Stimulated activated naive B cell treated with anti-CD40 and anti-IgM and Interleukin-4, amounts not matched to agents 10 μg/mL and 1 μg/mL and 100 μg/mL, for 72 hours (primary cell): ENCODE measurements at regions not wholly inside any gene's neighbourhood (a gene's known extent, or its start where the extent isn't known, plus 50 kb on each side); places are given as distances from the start of the nearest gene placed in this dataset.

ENCODE experiments used
- ATAC-seq, 2 donors: fragments of 150-1000 bp; cut with Tn5 transposase; replicated peaks; 2 replicates each; pipeline ENCODE4 v1.10.0; 2021; ENCODE audit warnings: moderate library complexity in 1 of 2
- DNase-seq: peaks from one replicate; pipeline ENCODE4 v3.0.0; 2021
- H3K27ac Mint-ChIP-seq: one replicate; pipeline ENCODE4 v1.8.0; 2022; ENCODE audit warnings: mild to moderate bottlenecking, mixed read lengths
- H3K27me3 Mint-ChIP-seq, 2 donors: one replicate each; pipeline ENCODE4 v1.8.0; 2022; ENCODE audit warnings: mixed read lengths in 2 of 2
- H3K36me3 Mint-ChIP-seq, 2 donors: one replicate each; pipeline ENCODE4 v1.8.0; 2022; ENCODE audit warnings: mixed read lengths in 2 of 2, mild to moderate bottlenecking in 1 of 2
- H3K4me1 Mint-ChIP-seq, 2 donors: one replicate each; pipeline ENCODE4 v1.8.0; 2022; ENCODE audit warnings: mixed read lengths in 2 of 2, mild to moderate bottlenecking in 1 of 2
- H3K4me3 Mint-ChIP-seq, 2 donors: one replicate each; pipeline ENCODE4 v1.8.0; 2022; ENCODE audit warnings: mild to moderate bottlenecking in 2 of 2, mixed read lengths in 2 of 2, moderate library complexity in 1 of 2
- H3K9me3 Mint-ChIP-seq, 2 donors: one replicate each; pipeline ENCODE4 v1.8.0; 2022; ENCODE audit warnings: mixed read lengths in 2 of 2, mild to moderate bottlenecking in 1 of 2

- Mint-ChIP-seq H3K27me3 (peaks cover 0 to 6% of the 10 kb centered on the region in 2 donors), H3K4me3 (no peak overlapping the region), H3K36me3 (no peaks in the 10 kb centered on the region), H3K9me3 (no peaks in the 10 kb centered on the region), H3K4me1 (no peaks in the 10 kb centered on the region), H3K27ac (no peak overlapping the region)
- DNase-seq (no peak), ATAC-seq (no peak)
Measured at GRCh38 chr2:157149270-157149669, 108.2 kb upstream of the GALNT5 start.

DNA sequence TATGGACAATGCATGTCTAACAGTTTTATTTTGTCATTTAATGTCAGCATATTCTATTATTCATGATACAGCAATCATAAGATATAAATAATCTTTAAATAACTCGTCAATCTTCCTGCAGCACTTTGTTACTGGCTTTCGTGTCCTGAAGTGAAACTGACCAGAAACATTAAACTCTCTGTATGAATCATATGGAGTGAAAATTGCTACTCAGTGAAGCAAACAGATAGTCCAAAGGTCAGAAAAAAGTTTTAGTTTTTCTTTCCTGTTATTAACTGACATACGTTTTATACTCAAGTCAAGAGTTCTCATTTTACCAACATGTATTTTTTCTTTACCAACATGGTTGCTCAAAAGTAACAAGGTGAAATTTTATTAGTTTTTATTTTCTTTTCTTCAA is 106.8 kb upstream of the GALNT5 start:
- Mint-ChIP-seq H3K27ac (no peak overlapping the region), H3K27me3 (peaks cover 0 to 3% of the 10 kb centered on the region in 2 donors), H3K36me3 (no peaks in the 10 kb centered on the region), H3K4me1 (no peaks in the 10 kb centered on the region), H3K4me3 (no peak overlapping the region), H3K9me3 (no peaks in the 10 kb centered on the region)
- ATAC-seq (no peak), DNase-seq (no peak)

- Mint-ChIP-seq H3K4me3 (no peak overlapping the region), H3K27me3 (peaks cover 0 to 3% of the 10 kb centered on the region in 2 donors), H3K4me1 (no peaks in the 10 kb centered on the region), H3K9me3 (peaks cover 0 to 3% of the 10 kb centered on the region in 2 donors), H3K27ac (no peak overlapping the region), H3K36me3 (no peaks in the 10 kb centered on the region)
- ATAC-seq (no peak), DNase-seq (no peak)
Measured at GRCh38 chr2:157152362-157152761, 105.1 kb upstream of the GALNT5 start.

DNA sequence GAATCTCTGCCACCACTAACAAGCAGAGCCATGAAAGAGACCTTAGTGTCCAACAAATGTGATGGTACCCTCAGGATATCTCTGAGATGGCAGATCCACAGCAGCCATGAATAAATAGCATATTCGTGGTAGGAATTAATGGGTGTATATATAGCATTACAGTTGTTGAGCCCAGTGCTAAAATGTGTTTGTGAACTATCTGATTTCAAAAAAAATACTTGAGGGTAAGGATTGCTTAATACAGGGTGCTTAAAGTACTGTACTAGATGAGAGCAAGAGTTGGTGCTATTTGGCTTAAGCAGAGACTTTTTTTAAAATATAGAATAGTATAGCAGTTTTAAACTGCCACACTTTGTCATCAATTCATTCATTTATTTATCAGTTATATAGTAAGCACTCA is 101.5 kb upstream of the GALNT5 start:
- no peaks in the 10 kb centered on the region for H3K27me3 Mint-ChIP-seq
- ATAC-seq (no peak), DNase-seq (no peak)
- H3K36me3 Mint-ChIP-seq = no peaks in the 10 kb centered on the region
- H3K4me3 Mint-ChIP-seq = no peak overlapping the region
- H3K4me1 Mint-ChIP-seq = no peaks in the 10 kb centered on the region
- peaks cover 0 to 3% of the 10 kb centered on the region in 2 donors for H3K9me3 Mint-ChIP-seq
- no peak overlapping the region for H3K27ac Mint-ChIP-seq

- DNase-seq = no peak
- no peaks in the 10 kb centered on the region for H3K4me1 Mint-ChIP-seq
Measured at GRCh38 chr2:157158111-157158510, 99.4 kb upstream of the GALNT5 start.

GRCh38 chr2:157159221-157159934 is 98.1 kb upstream of the GALNT5 start:
- Mint-ChIP-seq H3K9me3 (peaks cover 3 to 7% of the 10 kb centered on the region in 2 donors), H3K4me3 (no peak overlapping the region), H3K36me3 (no peaks in the 10 kb centered on the region), H3K27ac (no peak overlapping the region), H3K4me1 (no peaks in the 10 kb centered on the region), H3K27me3 (no peaks in the 10 kb centered on the region)
- DNase-seq (no peak), ATAC-seq (no peak)

More at GRCh38 chr2:157158111-157158510, 99.4 kb upstream of the GALNT5 start:
- Mint-ChIP-seq H3K4me3 (no peak overlapping the region), H3K9me3 (peaks cover 0 to 3% of the 10 kb centered on the region in 2 donors), H3K36me3 (no peaks in the 10 kb centered on the region), H3K27ac (no peak overlapping the region), H3K27me3 (no peaks in the 10 kb centered on the region)
- no peak for ATAC-seq

GRCh38 chr2:157160111-157160510 is 97.4 kb upstream of the GALNT5 start:
- Mint-ChIP-seq H3K4me3 (no peak overlapping the region), H3K27ac (no peak overlapping the region), H3K27me3 (no peaks in the 10 kb centered on the region), H3K36me3 (no peaks in the 10 kb centered on the region), H3K9me3 (peaks cover 5 to 7% of the 10 kb centered on the region in 2 donors), H3K4me1 (no peaks in the 10 kb centered on the region)
- DNase-seq (no peak), ATAC-seq (no peak)

- no peaks in the 10 kb centered on the region for H3K4me1 Mint-ChIP-seq
- no peak overlapping the region for H3K4me3 Mint-ChIP-seq
- no peak overlapping the region for H3K27ac Mint-ChIP-seq
- H3K9me3 Mint-ChIP-seq = peaks cover 2 to 7% of the 10 kb centered on the region in 2 donors
- H3K27me3 Mint-ChIP-seq = no peaks in the 10 kb centered on the region
- no peaks in the 10 kb centered on the region for H3K36me3 Mint-ChIP-seq
- DNase-seq = no peak
- no peak for ATAC-seq
Measured at GRCh38 chr2:157164370-157164769, 93.1 kb upstream of the GALNT5 start.

- Mint-ChIP-seq H3K9me3 (peaks cover 4 to 7% of the 10 kb centered on the region in 2 donors), H3K36me3 (no peaks in the 10 kb centered on the region)
Measured at GRCh38 chr2:157164891-157165290, 92.6 kb upstream of the GALNT5 start.

GRCh38 chr2:157168501-157168900 is 89.0 kb upstream of the GALNT5 start:
- Mint-ChIP-seq H3K27me3 (peaks cover 0 to 6% of the 10 kb centered on the region in 2 donors), H3K4me1 (no peaks in the 10 kb centered on the region), H3K36me3 (no peaks in the 10 kb centered on the region), H3K9me3 (peaks cover 5 to 6% of the 10 kb centered on the region in 2 donors), H3K27ac (no peak overlapping the region), H3K4me3 (no peak overlapping the region)
- ATAC-seq (no peak), DNase-seq (no peak)

More at GRCh38 chr2:157164891-157165290, 92.6 kb upstream of the GALNT5 start:
- Mint-ChIP-seq H3K4me3 (no peak overlapping the region), H3K4me1 (no peaks in the 10 kb centered on the region), H3K27me3 (peaks cover 0 to 4% of the 10 kb centered on the region in 2 donors), H3K27ac (no peak overlapping the region)
- ATAC-seq = no peak
- no peak for DNase-seq

DNA sequence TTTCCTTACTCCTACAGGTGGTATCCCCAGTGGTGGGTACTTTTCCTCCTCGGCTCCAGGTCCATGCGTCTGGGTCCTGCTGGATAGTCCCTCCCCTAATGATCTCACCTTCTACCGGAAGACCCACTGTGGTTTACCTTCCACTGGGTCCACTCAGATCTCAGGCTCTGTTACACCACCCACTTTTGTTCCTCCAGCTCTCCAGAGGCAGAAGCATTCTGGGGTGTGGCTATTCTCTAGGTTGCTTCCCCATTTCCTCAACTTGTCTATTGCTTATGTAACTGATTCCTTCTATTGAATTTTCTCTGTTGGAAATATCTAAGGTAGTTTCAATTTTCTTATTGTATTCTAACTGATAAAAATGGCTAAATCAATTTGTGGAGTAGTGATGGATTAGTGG is 87.6 kb upstream of the GALNT5 start:
- H3K9me3 Mint-ChIP-seq = peaks cover 0 to 3% of the 10 kb centered on the region in 2 donors
- no peak for ATAC-seq
- H3K4me1 Mint-ChIP-seq = no peaks in the 10 kb centered on the region
- no peaks in the 10 kb centered on the region for H3K36me3 Mint-ChIP-seq
- peaks cover 0 to 6% of the 10 kb centered on the region in 2 donors for H3K27me3 Mint-ChIP-seq
- no peak overlapping the region for H3K4me3 Mint-ChIP-seq
- no peak for DNase-seq
- no peak overlapping the region for H3K27ac Mint-ChIP-seq

GRCh38 chr2:157170299-157170698 is 87.2 kb upstream of the GALNT5 start:
- ATAC-seq (no peak), DNase-seq (no peak)
- H3K27ac Mint-ChIP-seq = no peak overlapping the region
- no peaks in the 10 kb centered on the region for H3K36me3 Mint-ChIP-seq
- no peaks in the 10 kb centered on the region for H3K4me1 Mint-ChIP-seq
- peaks cover 0 to 6% of the 10 kb centered on the region in 2 donors for H3K27me3 Mint-ChIP-seq
- H3K9me3 Mint-ChIP-seq = peaks cover 0 to 3% of the 10 kb centered on the region in 2 donors
- no peak overlapping the region for H3K4me3 Mint-ChIP-seq

- Mint-ChIP-seq H3K27me3 (peaks cover 0 to 6% of the 10 kb centered on the region in 2 donors), H3K9me3 (peaks cover 4 to 5% of the 10 kb centered on the region in 2 donors), H3K4me3 (no peak overlapping the region), H3K4me1 (no peaks in the 10 kb centered on the region), H3K36me3 (no peaks in the 10 kb centered on the region), H3K27ac (no peak overlapping the region)
- DNase-seq = no peak
- no peak for ATAC-seq
Measured at GRCh38 chr2:157172239-157172638, 85.3 kb upstream of the GALNT5 start.

GRCh38 chr2:157172866-157173578 is 84.5 kb upstream of the GALNT5 start:
- Mint-ChIP-seq H3K36me3 (no peaks in the 10 kb centered on the region), H3K4me3 (no peak overlapping the region), H3K27me3 (peaks cover 0 to 6% of the 10 kb centered on the region in 2 donors), H3K9me3 (peaks cover 4 to 5% of the 10 kb centered on the region in 2 donors), H3K4me1 (no peaks in the 10 kb centered on the region), H3K27ac (no peak overlapping the region)
- ATAC-seq = no peak
- DNase-seq = no peak

GRCh38 chr2:157173740-157174184 is 83.7 kb upstream of the GALNT5 start:
- DNase-seq = no peak
- Mint-ChIP-seq H3K36me3 (no peaks in the 10 kb centered on the region), H3K4me1 (no peaks in the 10 kb centered on the region), H3K27ac (no peak overlapping the region), H3K9me3 (peaks cover 4 to 5% of the 10 kb centered on the region in 2 donors), H3K4me3 (no peak overlapping the region), H3K27me3 (peaks cover 2 to 6% of the 10 kb centered on the region in 2 donors)
- no peak for ATAC-seq
